ENCODE measurements at regions not wholly inside any gene's neighbourhood (a gene's known extent, or its start where the extent isn't known, plus 50 kb on each side); places are given as distances from the start of the nearest gene placed in this dataset.

DNA sequence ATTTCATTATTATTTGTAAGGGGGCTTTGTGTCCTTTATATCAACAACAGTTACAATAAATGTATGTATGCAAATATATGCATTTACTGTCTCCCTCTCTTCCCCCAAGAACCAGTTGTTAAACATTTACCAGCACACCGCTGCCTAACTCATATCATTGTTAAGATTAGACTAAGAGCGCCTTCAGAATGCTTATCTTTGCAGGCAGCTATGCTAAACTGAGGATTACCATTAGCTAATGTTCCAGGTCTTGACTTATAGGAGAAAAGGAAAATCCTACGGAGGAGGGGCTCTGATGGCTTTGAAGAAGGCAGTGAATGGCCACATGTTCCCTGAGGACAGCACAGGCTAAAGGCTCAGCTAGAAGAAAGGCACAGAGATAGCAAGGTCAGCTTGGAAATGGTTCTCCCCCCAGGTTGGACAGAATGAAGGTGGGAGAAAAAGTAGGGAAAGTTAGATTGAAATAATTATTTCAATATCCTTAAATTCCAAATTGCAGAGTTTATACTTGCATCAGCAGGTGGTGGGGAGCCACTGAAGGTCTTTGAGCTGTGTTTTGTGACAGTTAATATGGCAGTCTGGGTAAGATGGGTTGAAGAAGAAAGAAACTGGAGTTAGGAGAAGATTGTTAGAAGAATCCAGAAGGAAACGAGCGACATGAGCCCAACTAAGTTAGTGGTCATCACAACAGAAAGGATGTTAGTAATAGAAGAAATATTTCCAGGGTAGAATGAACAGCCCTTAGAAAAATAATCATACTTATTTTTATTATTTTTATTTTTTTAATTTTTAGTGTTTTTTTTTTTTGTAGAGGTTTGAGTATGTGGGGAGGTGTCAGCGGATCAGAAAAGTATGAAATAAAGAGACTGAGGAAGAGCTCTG, 87.0 kb upstream of the MAF start:
- no peak for TF ChIP-seq CTCF (IDR thresholded peaks at IDR 0.05)
- TF ChIP-seq POLR2AphosphoS5 (IDR thresholded peaks at IDR 0.05), result no peak
- no peak for TF ChIP-seq POLR2A (IDR thresholded peaks at IDR 0.05)
- TF ChIP-seq EP300 (IDR thresholded peaks at IDR 0.05), result no peak
